GM18517 (cell line): ENCODE measurements at regions not wholly inside any gene's neighbourhood (a gene's known extent, or its start where the extent isn't known, plus 50 kb on each side); places are given as distances from the start of the nearest gene placed in this dataset.

Experiments used
- ATAC-seq: cut with Tn5 transposase; IDR thresholded peaks from one replicate; pipeline ENCODE4 v1.9.1; 2021; ENCODE audit warnings: mild to moderate bottlenecking, moderate library complexity; ENCODE audit not compliant: unreplicated experiment

GRCh38 chr2:209331291-209331844 is 92.5 kb upstream of the MAP2 start:
- no peak for ATAC-seq

GRCh38 chr2:209334188-209335017 is 89.4 kb upstream of the MAP2 start:
- ATAC-seq: peak; percentile 86

DNA sequence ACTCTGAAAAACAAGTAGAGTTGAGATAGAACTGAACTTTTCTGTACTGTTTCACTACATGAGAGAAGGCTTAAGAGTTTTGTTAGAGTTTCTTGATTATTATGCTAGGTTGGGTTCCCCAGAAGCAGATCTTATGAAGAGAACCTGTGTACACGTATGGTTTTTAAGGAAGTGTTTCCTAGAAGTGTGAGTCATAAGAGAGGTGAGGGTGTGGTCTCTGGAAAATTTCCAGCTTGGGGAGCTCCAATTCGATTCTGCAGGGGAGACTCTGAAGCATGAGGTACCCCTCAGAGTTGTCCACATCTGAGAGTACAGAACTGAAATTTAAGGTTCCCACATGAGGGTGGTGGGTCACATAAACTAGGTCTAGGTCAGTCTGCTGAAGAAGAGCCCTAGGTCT is 83.3 kb upstream of the MAP2 start:
- no peak for ATAC-seq

GRCh38 chr2:209344349-209344748 is 79.5 kb upstream of the MAP2 start:
- no peak for ATAC-seq

DNA sequence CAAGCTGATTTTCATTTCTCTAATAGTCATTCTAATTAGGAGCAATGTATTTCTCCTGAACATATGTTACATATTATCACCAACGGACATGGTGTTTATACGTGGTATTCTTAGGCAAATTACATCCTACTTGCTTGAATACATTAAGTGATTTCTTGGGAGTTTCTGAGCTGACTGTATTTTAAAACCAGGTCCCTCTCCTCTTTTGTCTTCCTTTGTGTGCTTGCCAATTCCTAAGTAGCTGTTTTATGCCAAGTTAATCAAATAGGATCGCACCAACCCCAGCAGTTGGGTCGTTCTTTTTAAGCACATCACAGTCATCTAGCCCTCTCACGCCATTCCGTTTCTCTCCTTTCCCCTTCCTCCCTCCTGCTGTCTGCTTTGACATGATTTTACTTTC is 75.4 kb upstream of the MAP2 start:
- ATAC-seq: no peak

DNA sequence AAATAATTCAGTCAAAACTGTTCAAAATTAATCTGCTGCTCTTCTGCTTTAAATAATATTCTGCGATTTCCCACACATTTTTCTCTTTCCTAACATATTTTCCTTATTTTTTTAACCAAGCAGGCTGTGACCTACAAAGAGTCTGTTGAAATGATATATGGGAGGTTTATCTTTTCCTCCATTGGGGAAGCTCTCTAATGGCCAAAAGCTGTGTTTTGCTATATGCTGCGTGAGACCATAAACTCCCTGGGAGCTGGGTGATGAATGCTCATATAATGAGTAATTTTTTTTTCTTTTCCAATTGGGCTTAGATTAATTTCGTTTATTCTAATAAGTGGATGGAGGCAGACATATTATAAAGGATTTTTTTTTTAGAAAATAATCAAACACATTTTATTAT is 72.2 kb upstream of the MAP2 start:
- ATAC-seq: no peak

- ATAC-seq: no peak
Measured at GRCh38 chr2:209358992-209359391, 64.9 kb upstream of the MAP2 start.

- ATAC-seq: no peak
Measured at GRCh38 chr2:209367075-209367747, 56.6 kb upstream of the MAP2 start.

DNA sequence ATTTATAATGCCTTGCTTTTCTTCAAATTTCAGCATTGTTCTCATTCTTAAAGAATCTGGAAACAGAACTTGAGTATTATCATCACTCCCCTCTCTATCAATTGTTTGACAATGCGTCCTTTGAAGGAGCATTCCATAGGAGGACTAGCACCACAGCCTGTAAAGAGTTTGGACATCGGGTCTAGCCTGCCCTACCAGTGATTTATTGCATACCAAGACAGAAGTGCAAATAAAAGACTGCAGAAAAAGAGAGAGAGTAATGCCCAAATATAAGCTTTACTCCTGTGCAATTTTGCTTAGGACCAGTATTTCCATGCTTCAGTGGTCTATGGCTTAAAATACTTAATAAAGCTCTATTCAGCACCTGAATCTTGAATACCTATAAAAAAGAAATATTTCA is 55.4 kb upstream of the MAP2 start:
- no peak for ATAC-seq

GRCh38 chr2:209368914-209369313 is 54.9 kb upstream of the MAP2 start:
- peak; percentile 94 for ATAC-seq

DNA sequence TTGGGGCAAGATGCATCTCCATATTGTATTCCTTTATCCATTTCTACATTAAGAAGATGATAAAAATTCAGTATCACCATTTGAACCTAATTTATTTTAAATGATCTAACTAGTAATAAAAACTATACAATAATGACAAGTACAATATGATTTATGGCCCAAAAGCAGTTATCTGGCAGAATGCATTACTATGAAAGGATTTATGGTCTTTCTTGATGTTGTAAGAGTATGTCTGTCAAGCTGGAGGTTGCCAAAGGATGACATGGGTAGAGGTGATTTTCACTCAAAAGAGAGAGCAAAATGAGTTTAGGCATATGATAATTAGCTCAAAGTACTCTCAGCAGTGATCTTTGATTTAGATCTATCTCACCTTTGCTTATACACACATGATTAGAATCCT is 54.2 kb upstream of the MAP2 start:
- ATAC-seq: no peak

DNA sequence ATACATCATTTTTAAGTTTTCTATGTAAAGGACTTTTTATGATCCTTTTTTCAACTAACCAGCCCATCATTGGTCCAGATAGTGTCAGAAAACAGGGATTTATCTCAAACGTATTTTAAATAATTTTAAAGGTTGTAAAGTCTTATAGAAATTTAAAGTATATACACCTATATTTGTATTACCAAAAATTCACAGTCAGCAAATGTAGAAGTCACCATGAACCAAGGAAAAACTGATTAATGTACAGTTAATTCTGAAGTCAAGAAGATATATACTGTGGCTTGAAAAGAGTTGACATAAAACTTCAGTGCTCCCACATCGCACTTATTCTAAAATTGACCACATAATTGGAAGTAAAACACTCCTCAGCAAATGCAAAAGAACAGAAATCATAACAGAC is 52.4 kb upstream of the MAP2 start:
- no peak for ATAC-seq
